ENCODE measurements at regions not wholly inside any gene's neighbourhood (a gene's known extent, or its start where the extent isn't known, plus 50 kb on each side); places are given as distances from the start of the nearest gene placed in this dataset.

- no peaks in the 10 kb centered on the region for H3K4me1 ChIP-seq (ENCODE audit: low read depth)
- H3K36me3 ChIP-seq (ENCODE audit: low read depth): no peaks in the 10 kb centered on the region
- no peak for DNase-seq
- TF ChIP-seq CTCF (IDR thresholded peaks at IDR 0.05): no peak
- no peak for ATAC-seq
- intact Hi-C loops (cut with DNase I, micrococcal nuclease): no loop called here
- peaks cover 3% of the 10 kb centered on the region for H3K9me3 ChIP-seq
- H3K4me3 ChIP-seq: no peak overlapping the region
These were observed 666.9 kb downstream of the XIRP2 start for GRCh38 chr2:167555098-167555720.

GRCh38 chr2:167553635-167554034 is 665.4 kb downstream of the XIRP2 start:
- Histone ChIP-seq H3K4me3 (no peak overlapping the region), H3K4me1 (ENCODE audit: low read depth) (no peaks in the 10 kb centered on the region), H3K9me3 (peaks cover 3% of the 10 kb centered on the region), H3K36me3 (ENCODE audit: low read depth) (no peaks in the 10 kb centered on the region)
- intact Hi-C loops (cut with DNase I, micrococcal nuclease): no loop called here
- DNase-seq (no peak), ATAC-seq (no peak)
- TF ChIP-seq CTCF (IDR thresholded peaks at IDR 0.05): no peak

GRCh38 chr2:167551416-167551815 is 663.1 kb downstream of the XIRP2 start:
- Histone ChIP-seq H3K4me3 (no peak overlapping the region), H3K9me3 (no peaks in the 10 kb centered on the region), H3K4me1 (ENCODE audit: low read depth) (no peaks in the 10 kb centered on the region), H3K36me3 (ENCODE audit: low read depth) (no peaks in the 10 kb centered on the region)
- no peak for TF ChIP-seq CTCF (IDR thresholded peaks at IDR 0.05)
- intact Hi-C loops (cut with DNase I, micrococcal nuclease): no loop called here
- no peak for DNase-seq
- no peak for ATAC-seq

- no peak for TF ChIP-seq CTCF (IDR thresholded peaks at IDR 0.05)
- no peak for DNase-seq
- ATAC-seq: peak; percentile 53
- intact Hi-C loops (cut with DNase I, micrococcal nuclease): no loop called here
- Histone ChIP-seq H3K4me1 (ENCODE audit: low read depth) (no peaks in the 10 kb centered on the region), H3K4me3 (no peak overlapping the region), H3K9me3 (no peaks in the 10 kb centered on the region), H3K36me3 (ENCODE audit: low read depth) (no peaks in the 10 kb centered on the region)
These were observed 662.2 kb downstream of the XIRP2 start for GRCh38 chr2:167550448-167550847.

- Histone ChIP-seq H3K4me1 (ENCODE audit: low read depth) (no peaks in the 10 kb centered on the region), H3K9me3 (no peaks in the 10 kb centered on the region), H3K36me3 (ENCODE audit: low read depth) (no peaks in the 10 kb centered on the region), H3K4me3 (no peak overlapping the region)
- TF ChIP-seq CTCF (IDR thresholded peaks at IDR 0.05): no peak
- intact Hi-C loops (cut with DNase I, micrococcal nuclease): no loop called here
- DNase-seq (no peak), ATAC-seq (no peak)
These were observed 660.1 kb downstream of the XIRP2 start for GRCh38 chr2:167548396-167548795.

GRCh38 chr2:167544602-167545001 is 656.3 kb downstream of the XIRP2 start:
- no peak for DNase-seq
- no peak overlapping the region for H3K4me3 ChIP-seq
- no peaks in the 10 kb centered on the region for H3K9me3 ChIP-seq
- no peak for TF ChIP-seq CTCF (IDR thresholded peaks at IDR 0.05)
- no peak for ATAC-seq
- intact Hi-C loops (cut with DNase I, micrococcal nuclease): no loop called here
- no peaks in the 10 kb centered on the region for H3K4me1 ChIP-seq (ENCODE audit: low read depth)
- no peaks in the 10 kb centered on the region for H3K36me3 ChIP-seq (ENCODE audit: low read depth)

All from mucosa of descending colon (tissue), 3 donors.